H9 (cell line): ENCODE measurements at regions not wholly inside any gene's neighbourhood (a gene's known extent, or its start where the extent isn't known, plus 50 kb on each side); places are given as distances from the start of the nearest gene placed in this dataset.

Experiments used
- DNase-seq: peaks from one replicate; pipeline ENCODE4 v3.0.0-alpha.2; 2017
- H2AFZ ChIP-seq: one replicate; pipeline ENCODE4 v1.6.1; 2013; ENCODE audit warnings: mild to moderate bottlenecking, low read length, control low read depth, moderate library complexity
- H2AK5ac ChIP-seq: 2 replicates; pipeline ENCODE4 v1.6.1; 2013; ENCODE audit warnings: low read length, control low read depth, mixed read lengths; ENCODE audit not compliant: insufficient read length
- H2BK120ac ChIP-seq: one replicate; pipeline ENCODE4 v1.6.1; 2013; ENCODE audit warnings: low read depth, mild to moderate bottlenecking, low read length, control low read depth, inconsistent platforms; ENCODE audit not compliant: poor library complexity, severe bottlenecking
- H2BK12ac ChIP-seq: 2 replicates; pipeline ENCODE4 v1.6.1; 2013; ENCODE audit warnings: low read length, control low read depth, mixed read lengths, low read depth; ENCODE audit not compliant: insufficient read length
- H2BK15ac ChIP-seq: 2 replicates; pipeline ENCODE4 v1.6.1; 2013; ENCODE audit warnings: low read depth, low read length, control low read depth
- H2BK20ac ChIP-seq: one replicate; pipeline ENCODE4 v1.6.1; 2013; ENCODE audit warnings: low read depth, mild to moderate bottlenecking, low read length, control low read depth, inconsistent platforms; ENCODE audit not compliant: poor library complexity, severe bottlenecking
- H2BK5ac ChIP-seq: 2 replicates; pipeline ENCODE4 v1.6.1; 2013; ENCODE audit warnings: low read length, control low read depth, mixed read lengths; ENCODE audit not compliant: insufficient read length
- H3K14ac ChIP-seq: 2 replicates; pipeline ENCODE4 v1.6.1; 2013; ENCODE audit warnings: low read length, control low read depth; ENCODE audit not compliant: insufficient read depth
- H3K18ac ChIP-seq: 2 replicates; pipeline ENCODE4 v1.6.1; 2013; ENCODE audit warnings: low read depth, mild to moderate bottlenecking, mixed read lengths, low read length, control low read depth; ENCODE audit not compliant: insufficient read length
- H3K23ac ChIP-seq: 2 replicates; pipeline ENCODE4 v1.6.1; 2013; ENCODE audit warnings: low read length, control low read depth, mixed read lengths, low read depth; ENCODE audit not compliant: insufficient read length
- H3K23me2 ChIP-seq: 2 replicates; pipeline ENCODE4 v1.6.1; 2013; ENCODE audit warnings: low read depth, mild to moderate bottlenecking, mixed read lengths, low read length, control low read depth; ENCODE audit not compliant: insufficient read length, poor library complexity, severe bottlenecking
- H3K27ac ChIP-seq: 2 replicates; pipeline ENCODE4 v1.5.1; 2013; ENCODE audit warnings: low read length, control low read depth, mixed read lengths, low read depth; ENCODE audit not compliant: insufficient read length
- H3K27me3 ChIP-seq: 2 replicates; pipeline ENCODE4 v1.6.1; 2013; ENCODE audit warnings: low read length, control low read depth, inconsistent platforms; ENCODE audit not compliant: insufficient read depth
- H3K4ac ChIP-seq: 2 replicates; pipeline ENCODE4 v1.6.1; 2013; ENCODE audit warnings: low read depth, mild to moderate bottlenecking, control low read depth, inconsistent platforms, low read length, moderate library complexity
- H3K4me1 ChIP-seq: 2 replicates; pipeline ENCODE4 v1.6.1; 2013; ENCODE audit warnings: low read length, control low read depth, inconsistent platforms; ENCODE audit not compliant: insufficient read depth
- H3K4me2 ChIP-seq: 2 replicates; pipeline ENCODE4 v1.6.1; 2013; ENCODE audit warnings: low read length, control low read depth, mixed read lengths; ENCODE audit not compliant: insufficient read length, insufficient read depth
- H3K56ac ChIP-seq: 2 replicates; pipeline ENCODE4 v1.6.1; 2013; ENCODE audit warnings: low read depth, mild to moderate bottlenecking, mixed read lengths, low read length, control low read depth; ENCODE audit not compliant: insufficient read length
- H3K79me1 ChIP-seq: 2 replicates; pipeline ENCODE4 v1.6.1; 2013; ENCODE audit warnings: low read depth, mild to moderate bottlenecking, moderate library complexity, low read length, control low read depth, inconsistent platforms; ENCODE audit not compliant: insufficient read depth, poor library complexity, severe bottlenecking
- H3K79me2 ChIP-seq: 2 replicates; pipeline ENCODE4 v1.6.1; 2013; ENCODE audit warnings: low read length, control low read depth, inconsistent platforms; ENCODE audit not compliant: insufficient read depth
- H3K9ac ChIP-seq: 2 replicates; pipeline ENCODE4 v1.6.1; 2013; ENCODE audit warnings: low read length, control low read depth, mixed read lengths; ENCODE audit not compliant: insufficient read length; ENCODE audit errors: extremely low read depth
- H3K9me3 ChIP-seq: one replicate; pipeline ENCODE4 v1.6.1; 2013; ENCODE audit warnings: low read depth, low read length, inconsistent platforms; ENCODE audit not compliant: control insufficient read depth
- H3T11ph ChIP-seq: one replicate; pipeline ENCODE4 v1.6.1; 2013; ENCODE audit warnings: mild to moderate bottlenecking, low read length, control low read depth, inconsistent platforms
- H4K20me1 ChIP-seq: one replicate; pipeline ENCODE4 v1.6.1; 2013; ENCODE audit not compliant: control insufficient read depth, insufficient read length, insufficient read depth
- H4K5ac ChIP-seq: 2 replicates; pipeline ENCODE4 v1.6.1; 2013; ENCODE audit warnings: low read depth, mild to moderate bottlenecking, mixed read lengths, low read length, control low read depth; ENCODE audit not compliant: insufficient read length
- H4K8ac ChIP-seq: replicated peaks from 2 replicates; pipeline ENCODE4 v1.6.1; 2013; ENCODE audit warnings: low read length, control low read depth, mixed read lengths, low read depth; ENCODE audit not compliant: insufficient read length
- H4K91ac ChIP-seq: 2 replicates; pipeline ENCODE4 v1.6.1; 2013; ENCODE audit warnings: low read depth, mild to moderate bottlenecking, moderate library complexity, mixed read lengths, low read length, control low read depth; ENCODE audit not compliant: insufficient read length
- H3K27ac Mint-ChIP-seq, 3 experiments: 2 replicates in 2 of 3; 3 replicates in 1 of 3; pipeline ENCODE4 v1.8.0; 2020 to 2021; ENCODE audit warnings: mixed read lengths in 3 of 3, mild to moderate bottlenecking in 1 of 3, moderate library complexity in 1 of 3
- H3K27me3 Mint-ChIP-seq: 2 replicates; pipeline ENCODE4 v1.8.0; 2021; ENCODE audit warnings: low read depth, mild to moderate bottlenecking, moderate library complexity, mixed read lengths
- H3K36me3 Mint-ChIP-seq, 3 experiments: 2 replicates in 2 of 3; 3 replicates in 1 of 3; pipeline ENCODE4 v1.8.0; 2020 to 2021; ENCODE audit warnings: low read depth in 3 of 3, mixed read lengths in 3 of 3; ENCODE audit not compliant: insufficient read depth in 1 of 3
- H3K4me1 Mint-ChIP-seq, 2 experiments: 2 replicates each; pipeline ENCODE4 v1.8.0; 2020; ENCODE audit warnings: mixed read lengths in 2 of 2
- H3K4me3 Mint-ChIP-seq, 2 experiments: 2 replicates in 1 of 2; 3 replicates in 1 of 2; pipeline ENCODE4 v1.8.0; 2020 to 2021; ENCODE audit warnings: mild to moderate bottlenecking in 2 of 2, mixed read lengths in 2 of 2, moderate library complexity in 1 of 2
- H3K9me3 Mint-ChIP-seq, 2 experiments: 2 replicates in 1 of 2; 3 replicates in 1 of 2; pipeline ENCODE4 v1.8.0; 2020; ENCODE audit warnings: mild to moderate bottlenecking in 2 of 2, mixed read lengths in 2 of 2, moderate library complexity in 1 of 2
- WGBS: extraction: QIAGEN DNeasy Blood & Tissue Kit; methylation state at CpG from one replicate; pipeline ENCODE4 v1.1.7; 2013; ENCODE audit warnings: missing lambda C conversion rate, low lambda C conversion rate, mixed read lengths; ENCODE audit not compliant: insufficient read length; ENCODE audit errors: extremely low coverage; 5-methylcytosine and 5-hydroxymethylcytosine counted together
- TF ChIP-seq, protein P1 (sequence below): fragments of 200-600 bp; sonication (generic); conservative IDR thresholded peaks from 3 replicates; pipeline ENCODE4 v1.8.0; 2021; ENCODE audit warnings: antibody characterized with exemption, mild to moderate bottlenecking

DNA sequence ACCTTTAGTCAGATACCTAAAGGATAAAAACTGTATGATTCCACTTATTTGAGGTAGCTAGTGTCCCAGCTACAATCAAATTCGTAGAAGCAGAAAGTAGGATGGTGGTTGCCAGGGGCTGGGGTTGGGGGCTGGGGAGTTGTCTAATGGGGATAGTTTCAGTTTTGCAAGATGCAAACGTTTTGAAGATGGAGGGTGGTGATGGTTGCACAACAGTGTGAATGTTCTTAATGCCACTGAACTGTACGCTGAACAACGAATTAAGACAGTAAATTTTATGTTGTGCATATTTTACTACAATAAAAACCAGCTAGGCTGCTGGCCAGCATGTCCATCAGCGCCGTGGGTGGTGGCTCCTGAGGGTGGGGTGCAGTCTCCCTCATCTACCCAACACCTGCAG lies 137.8 kb downstream of the GADD45G start:
- TF ChIP-seq, protein P1, sequence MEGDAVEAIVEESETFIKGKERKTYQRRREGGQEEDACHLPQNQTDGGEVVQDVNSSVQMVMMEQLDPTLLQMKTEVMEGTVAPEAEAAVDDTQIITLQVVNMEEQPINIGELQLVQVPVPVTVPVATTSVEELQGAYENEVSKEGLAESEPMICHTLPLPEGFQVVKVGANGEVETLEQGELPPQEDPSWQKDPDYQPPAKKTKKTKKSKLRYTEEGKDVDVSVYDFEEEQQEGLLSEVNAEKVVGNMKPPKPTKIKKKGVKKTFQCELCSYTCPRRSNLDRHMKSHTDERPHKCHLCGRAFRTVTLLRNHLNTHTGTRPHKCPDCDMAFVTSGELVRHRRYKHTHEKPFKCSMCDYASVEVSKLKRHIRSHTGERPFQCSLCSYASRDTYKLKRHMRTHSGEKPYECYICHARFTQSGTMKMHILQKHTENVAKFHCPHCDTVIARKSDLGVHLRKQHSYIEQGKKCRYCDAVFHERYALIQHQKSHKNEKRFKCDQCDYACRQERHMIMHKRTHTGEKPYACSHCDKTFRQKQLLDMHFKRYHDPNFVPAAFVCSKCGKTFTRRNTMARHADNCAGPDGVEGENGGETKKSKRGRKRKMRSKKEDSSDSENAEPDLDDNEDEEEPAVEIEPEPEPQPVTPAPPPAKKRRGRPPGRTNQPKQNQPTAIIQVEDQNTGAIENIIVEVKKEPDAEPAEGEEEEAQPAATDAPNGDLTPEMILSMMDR: no peak
- no peak overlapping the region for H3K18ac ChIP-seq
- H3K14ac ChIP-seq: no peak overlapping the region
- H3K79me2 ChIP-seq: no peaks in the 10 kb centered on the region
- no peak for DNase-seq
- no peak overlapping the region for H4K91ac ChIP-seq
- H2BK12ac ChIP-seq: no peak overlapping the region
- H3K4me3 Mint-ChIP-seq: no peak overlapping the region; a peak in 1 of 5 replicates
- no CpG with 5 or more reads among the region's 6 CpGs for WGBS
- H3K23ac ChIP-seq: no peak overlapping the region
- H3K27ac Mint-ChIP-seq: no peak overlapping the region
- no peak overlapping the region for H3K27ac ChIP-seq
- H3K79me1 ChIP-seq: no peaks in the 10 kb centered on the region
- no peak overlapping the region for H3K4ac ChIP-seq
- no peak overlapping the region for H4K5ac ChIP-seq
- H2AFZ ChIP-seq: no peak overlapping the region
- H3K4me2 ChIP-seq: no peak overlapping the region
- H2BK15ac ChIP-seq: no peak overlapping the region
- peaks cover 27 to 36% of the 10 kb centered on the region in 2 experiments for H3K4me1 Mint-ChIP-seq
- H3K9me3 ChIP-seq: no peaks in the 10 kb centered on the region
- no peaks in the 10 kb centered on the region; a peak in 1 of 7 replicates for H3K36me3 Mint-ChIP-seq
- H3K9ac ChIP-seq: no peak overlapping the region
- H3K9me3 Mint-ChIP-seq: no peaks in the 10 kb centered on the region
- no peaks in the 10 kb centered on the region for H3K23me2 ChIP-seq
- H3T11ph ChIP-seq: no peak overlapping the region
- no peak overlapping the region for H3K56ac ChIP-seq
- H2BK120ac ChIP-seq: no peak overlapping the region
- no peaks in the 10 kb centered on the region for H3K27me3 ChIP-seq
- no peaks in the 10 kb centered on the region for H4K20me1 ChIP-seq
- no peak overlapping the region for H2BK20ac ChIP-seq
- H2BK5ac ChIP-seq: no peak overlapping the region
- no peak overlapping the region for H4K8ac ChIP-seq
- no peak overlapping the region for H2AK5ac ChIP-seq
- peaks cover 12% of the 10 kb centered on the region for H3K27me3 Mint-ChIP-seq
- H3K4me1 ChIP-seq: no peaks in the 10 kb centered on the region; the same call in none of the 2 replicates
